Testis (tissue), 2 donors: ENCODE measurements at regions not wholly inside any gene's neighbourhood (a gene's known extent, or its start where the extent isn't known, plus 50 kb on each side); places are given as distances from the start of the nearest gene placed in this dataset.

Experiments
- CTCF ChIP-seq, 3 experiments: fragments of 450-650 bp in 2 of 3; fragments of 200-600 bp in 1 of 3; sonication (generic) in 1 of 3; IDR thresholded peaks; one replicate each; pipeline ENCODE4 v1.5.1; 2016 to 2019; ENCODE audit warnings: antibody characterized with exemption in 3 of 3, mild to moderate bottlenecking in 2 of 3, moderate library complexity in 1 of 3
- POLR2A ChIP-seq: fragments of 450-650 bp; IDR thresholded peaks from one replicate; pipeline ENCODE4 v1.6.1; 2017; ENCODE audit warnings: antibody characterized with exemption, mild to moderate bottlenecking, moderate library complexity

- TF ChIP-seq CTCF (IDR thresholded peaks at IDR 0.05) (no peak), POLR2A (no peak)
Observed at GRCh38 chr18:57947117-57947516, 96.9 kb upstream of the NEDD4L start.
